ENCODE measurements at regions not wholly inside any gene's neighbourhood (a gene's known extent, or its start where the extent isn't known, plus 50 kb on each side); places are given as distances from the start of the nearest gene placed in this dataset.

GRCh38 chr17:77884019-77884418 lies 74.5 kb upstream of the TNRC6C start:
- no peak for DNase-seq

- DNase-seq: no peak
Observed at GRCh38 chr17:77884967-77885641, 73.4 kb upstream of the TNRC6C start.

- no peak for DNase-seq
Observed at GRCh38 chr17:77885678-77886386, 72.7 kb upstream of the TNRC6C start.

GRCh38 chr17:77886387-77886728 lies 72.1 kb upstream of the TNRC6C start:
- DNase-seq: no peak

GRCh38 chr17:77887110-77887463 lies 71.4 kb upstream of the TNRC6C start:
- no peak for DNase-seq

GRCh38 chr17:77887464-77888241 lies 70.8 kb upstream of the TNRC6C start:
- DNase-seq: peak; percentile 65 to 69

- DNase-seq: no peak
Observed at GRCh38 chr17:77888242-77889134, 70.0 kb upstream of the TNRC6C start.

GRCh38 chr17:77889135-77889505 lies 69.4 kb upstream of the TNRC6C start:
- DNase-seq: no peak

GRCh38 chr17:77889866-77890760 lies 68.4 kb upstream of the TNRC6C start:
- DNase-seq: no peak

- DNase-seq: no peak
Observed at GRCh38 chr17:77890771-77891170, 67.7 kb upstream of the TNRC6C start.

GRCh38 chr17:77891602-77892001 lies 66.9 kb upstream of the TNRC6C start:
- DNase-seq: no peak

- no peak for DNase-seq
Observed at GRCh38 chr17:77892031-77892430, 66.5 kb upstream of the TNRC6C start.

GRCh38 chr17:77892469-77893143 lies 65.9 kb upstream of the TNRC6C start:
- no peak for DNase-seq

GRCh38 chr17:77893144-77894044 lies 65.1 kb upstream of the TNRC6C start:
- DNase-seq: no peak

- no peak for DNase-seq
Observed at GRCh38 chr17:77894126-77894956, 64.2 kb upstream of the TNRC6C start.

- no peak for DNase-seq
Observed at GRCh38 chr17:77897741-77898301, 60.7 kb upstream of the TNRC6C start.

GRCh38 chr17:77898521-77899434 lies 59.7 kb upstream of the TNRC6C start:
- DNase-seq: no peak

GRCh38 chr17:77899498-77899897 lies 59.0 kb upstream of the TNRC6C start:
- DNase-seq: no peak

Measured in stimulated activated CD4-positive, alpha-beta T cell treated with anti-CD3 and anti-CD28 coated beads, Interleukin-2, amount 100 ng/mL, for 24 hours (primary cell).